IMR-90 (cell line): ENCODE measurements at regions not wholly inside any gene's neighbourhood (a gene's known extent, or its start where the extent isn't known, plus 50 kb on each side); places are given as distances from the start of the nearest gene placed in this dataset.

Source experiments
- ATAC-seq: fragments of 200-7000 bp; cut with Tn5 transposase; 2 replicates; pipeline ENCODE4 v1.9.1; 2020; ENCODE audit warnings: low read depth, mild to moderate bottlenecking, moderate library complexity
- BruUV-seq: library from RNA; stranded (reverse); fragments of 400-500 nt; replicated peaks from 2 replicates; lab custom pipeline; 2021; lab: Mats Ljungman, UMichigan
- CTCF ChIA-PET: fragments of 300-600 bp; formaldehyde crosslinking; extraction: SDS; loops from one replicate; lab custom pipeline; 2021; ENCODE audit warnings: antibody characterized with exemption; lab: Yijun Ruan, JAX
- POLR2A ChIA-PET: fragments of 300-600 bp; sonication (Branson Sonifier 250); formaldehyde crosslinking; loops from one replicate; lab custom pipeline; 2022; ENCODE audit warnings: antibody characterized with exemption; ENCODE audit not compliant: unreplicated experiment; lab: Charles Lee
- DNase-seq: peaks from one replicate; pipeline ENCODE4 v3.0.0; 2013
- H2AFZ ChIP-seq: replicated peaks from 2 replicates; pipeline ENCODE3; 2013; ENCODE audit warnings: low read length, mild to moderate bottlenecking; ENCODE audit not compliant: poor library complexity
- H2AK5ac ChIP-seq: 2 replicates; pipeline ENCODE4 v1.6.1; 2013; ENCODE audit warnings: low read depth, low read length, inconsistent platforms
- H2AK9ac ChIP-seq: replicated peaks from 2 replicates; pipeline ENCODE3; 2013; ENCODE audit warnings: mild to moderate bottlenecking, low read depth, low read length, moderate library complexity; ENCODE audit not compliant: poor library complexity
- H2BK120ac ChIP-seq: 2 replicates; pipeline ENCODE4 v1.6.1; 2013; ENCODE audit warnings: low read depth, low read length, inconsistent platforms
- H2BK15ac ChIP-seq: 3 replicates; pipeline ENCODE4 v1.6.1; 2013; ENCODE audit warnings: low read depth, low read length, inconsistent platforms
- H2BK20ac ChIP-seq: 2 replicates; pipeline ENCODE4 v1.6.1; 2013; ENCODE audit warnings: low read depth, mild to moderate bottlenecking, inconsistent platforms, low read length, moderate library complexity
- H2BK5ac ChIP-seq: 2 replicates; pipeline ENCODE4 v1.6.1; 2013; ENCODE audit warnings: mild to moderate bottlenecking, low read depth, low read length, inconsistent platforms; ENCODE audit not compliant: poor library complexity, severe bottlenecking
- H3K14ac ChIP-seq: replicated peaks from 2 replicates; pipeline ENCODE4 v1.6.1; 2013; ENCODE audit warnings: low read depth, low read length, inconsistent platforms
- H3K18ac ChIP-seq: 2 replicates; pipeline ENCODE4 v1.6.1; 2013; ENCODE audit warnings: low read depth, low read length, control low read depth
- H3K23ac ChIP-seq: 2 replicates; pipeline ENCODE4 v1.6.1; 2013; ENCODE audit warnings: low read depth, low read length, inconsistent platforms
- H3K27ac ChIP-seq: 2 replicates; pipeline ENCODE4 v1.5.1; 2013; ENCODE audit warnings: mild to moderate bottlenecking, control low read depth, low read length; ENCODE audit not compliant: insufficient read depth
- H3K27me3 ChIP-seq: 2 replicates; pipeline ENCODE4 v1.6.1; 2013; ENCODE audit warnings: low read length; ENCODE audit not compliant: control insufficient read depth, insufficient read depth
- H3K36me3 ChIP-seq: 2 replicates; pipeline ENCODE4 v1.6.1; 2013; ENCODE audit warnings: low read length, mixed read lengths; ENCODE audit not compliant: control insufficient read depth, insufficient read depth
- H3K4ac ChIP-seq: 2 replicates; pipeline ENCODE4 v1.6.1; 2013; ENCODE audit warnings: low read depth, low read length, inconsistent platforms
- H3K4me1 ChIP-seq: 2 replicates; pipeline ENCODE4 v1.6.1; 2013; ENCODE audit warnings: low read length, mixed read lengths; ENCODE audit not compliant: control insufficient read depth, insufficient read depth
- H3K4me2 ChIP-seq: 2 replicates; pipeline ENCODE4 v1.6.1; 2013; ENCODE audit warnings: low read depth, mild to moderate bottlenecking, control low read depth, low read length, moderate library complexity
- H3K4me3 ChIP-seq: 2 replicates; pipeline ENCODE4 v1.5.1; 2013; ENCODE audit warnings: low read depth, mild to moderate bottlenecking, control low read depth, low read length, moderate library complexity; ENCODE audit not compliant: insufficient read depth
- H3K56ac ChIP-seq: 2 replicates; pipeline ENCODE4 v1.6.1; 2013; ENCODE audit warnings: low read length, inconsistent platforms; ENCODE audit not compliant: insufficient read depth; ENCODE audit errors: extremely low read depth
- H3K79me1 ChIP-seq, 2 experiments: 2 replicates each; pipeline ENCODE4 v1.6.1; 2013; ENCODE audit warnings: low read length in 2 of 2, inconsistent platforms in 1 of 2, low read depth in 1 of 2
- H3K9ac ChIP-seq: 2 replicates; pipeline ENCODE4 v1.6.1; 2013; ENCODE audit warnings: low read depth, low read length, control low read depth
- H3K9me1 ChIP-seq: 2 replicates; pipeline ENCODE4 v1.6.1; 2013; ENCODE audit warnings: low read length, inconsistent platforms; ENCODE audit not compliant: insufficient read depth
- H3K9me3 ChIP-seq: 2 replicates; pipeline ENCODE4 v1.6.1; 2013; ENCODE audit warnings: low read length; ENCODE audit not compliant: control insufficient read depth, insufficient read depth
- H4K20me1 ChIP-seq: 2 replicates; pipeline ENCODE4 v1.6.1; 2013; ENCODE audit warnings: low read length, inconsistent platforms; ENCODE audit not compliant: insufficient read depth
- H4K5ac ChIP-seq: 2 replicates; pipeline ENCODE4 v1.6.1; 2013; ENCODE audit warnings: mild to moderate bottlenecking, low read depth, low read length, control low read depth
- H4K8ac ChIP-seq, 2 experiments: 2 replicates each; pipeline ENCODE4 v1.6.1; 2013; ENCODE audit warnings: low read depth in 2 of 2, low read length in 2 of 2, control low read depth in 1 of 2, inconsistent platforms in 1 of 2
- H4K91ac ChIP-seq: 2 replicates; pipeline ENCODE4 v1.6.1; 2013; ENCODE audit warnings: low read depth, low read length, inconsistent platforms; ENCODE audit not compliant: insufficient read depth
- CEBPB ChIP-seq: IDR thresholded peaks from 2 replicates; pipeline ENCODE4 v1.6.1; 2012; ENCODE audit warnings: low read depth, low read length, improper control_type of control experiment
- CHD1 ChIP-seq: IDR thresholded peaks from 2 replicates; pipeline ENCODE4 v1.6.1; 2012; ENCODE audit warnings: low read depth, low read length, improper control_type of control experiment
- MAFK ChIP-seq: IDR thresholded peaks from 2 replicates; pipeline ENCODE4 v1.6.1; 2012; ENCODE audit warnings: low read depth, low read length, improper control_type of control experiment
- RCOR1 ChIP-seq: IDR thresholded peaks from 2 replicates; pipeline ENCODE4 v1.6.1; 2012; ENCODE audit warnings: mild to moderate bottlenecking, low read length, improper control_type of control experiment; ENCODE audit not compliant: insufficient replicate concordance
- WGBS, 2 experiments: methylation state at CpG; one replicate each; pipeline versions ENCODE4 v1.1.5 to v1.1.7; 2013; ENCODE audit warnings: missing lambda C conversion rate in 2 of 2; ENCODE audit not compliant: insufficient read length in 1 of 2; ENCODE audit errors: extremely low coverage in 2 of 2; 5-methylcytosine and 5-hydroxymethylcytosine counted together
- dilution Hi-C: fragments of 300-500 bp; cut with HindIII; formaldehyde crosslinking; loops from one replicate; pipeline ENCODE4 v1.14.3; 2018; ENCODE audit warnings: low sequenced_read_pairs; ENCODE audit not compliant: unreplicated experiment
- in situ Hi-C: fragments of 300-500 bp; cut with MboI; formaldehyde crosslinking; loops from 3 replicates; pipeline ENCODE4 v1.14.3; 2019; ENCODE audit warnings: low sequenced_read_pairs, inconsistent platforms, mixed read lengths
- intact Hi-C: fragments of 100-400 bp; cut with micrococcal nuclease; formaldehyde crosslinking; loops from 2 replicates; pipeline ENCODE4 v1.10.0; 2022

- Histone ChIP-seq H3K18ac (no peak overlapping the region), H3K9me3 (no peaks in the 10 kb centered on the region), H3K4me2 (no peak overlapping the region), H2BK15ac (no peak overlapping the region), H3K4me3 (no peak overlapping the region), H3K23ac (no peak overlapping the region), H4K5ac (no peak overlapping the region), H3K9me1 (no peaks in the 10 kb centered on the region), H3K14ac (no peak overlapping the region), H2BK5ac (no peak overlapping the region), H3K4ac (no peak overlapping the region), H3K27ac (no peak overlapping the region), H3K79me1 (no peaks in the 10 kb centered on the region), H2BK120ac (no peak overlapping the region), H4K91ac (no peak overlapping the region), H2AK9ac (no peak overlapping the region), H3K27me3 (peaks cover 3% of the 10 kb centered on the region; the same call in 1 of the 2 replicates), H3K4me1 (no peaks in the 10 kb centered on the region), H3K36me3 (no peaks in the 10 kb centered on the region), H2AK5ac (no peak overlapping the region), H3K56ac (no peak overlapping the region), H2BK20ac (no peak overlapping the region), H4K8ac (no peak overlapping the region), H3K9ac (no peak overlapping the region), H2AFZ (no peak overlapping the region), H4K20me1 (no peaks in the 10 kb centered on the region)
- CTCF ChIA-PET: no interaction called here
- in situ Hi-C loops: no loop called here
- ATAC-seq: no peak
- POLR2A ChIA-PET: no interaction called here
- no peak for TF ChIP-seq CEBPB
- TF ChIP-seq RCOR1: no peak
- TF ChIP-seq CHD1: no peak
- no peak for TF ChIP-seq MAFK
- no CpG with 5 or more reads among the region's 2 CpGs for WGBS, 2 experiments
- intact Hi-C loops: no loop called here
- no peak for DNase-seq
- dilution Hi-C loops: no loop called here
- no TSS peak for BruUV-seq
These were observed 187.6 kb upstream of the CEP162 start for GRCh38 chr6:84415068-84415467.
